ENCODE measurements at regions not wholly inside any gene's neighbourhood (a gene's known extent, or its start where the extent isn't known, plus 50 kb on each side); places are given as distances from the start of the nearest gene placed in this dataset.

GRCh38 chr4:18390655-18391353 lies 369.2 kb upstream of the LCORL start:
- TF ChIP-seq POLR2A (IDR thresholded peaks at IDR 0.05; ENCODE audit: low read length): no peak
- TF ChIP-seq GATA1 (IDR thresholded peaks at IDR 0.05; ENCODE audit: low read depth, low read length): no peak

All from erythroblast (primary cell).